ENCODE measurements at regions not wholly inside any gene's neighbourhood (a gene's known extent, or its start where the extent isn't known, plus 50 kb on each side); places are given as distances from the start of the nearest gene placed in this dataset.

GRCh38 chr14:61185534-61185933 is 95.6 kb downstream of the TMEM30B start:
- Histone ChIP-seq H3K4me3 (ENCODE audit: insufficient read depth, low read depth, low read length) (no peak overlapping the region), H3K36me3 (replicated peaks; ENCODE audit: control insufficient read depth, insufficient read depth, low read length) (no peaks in the 10 kb centered on the region), H3K27me3 (ENCODE audit: control insufficient read depth, insufficient read depth, low read length) (no peaks in the 10 kb centered on the region)
- no peak for DNase-seq

DNA sequence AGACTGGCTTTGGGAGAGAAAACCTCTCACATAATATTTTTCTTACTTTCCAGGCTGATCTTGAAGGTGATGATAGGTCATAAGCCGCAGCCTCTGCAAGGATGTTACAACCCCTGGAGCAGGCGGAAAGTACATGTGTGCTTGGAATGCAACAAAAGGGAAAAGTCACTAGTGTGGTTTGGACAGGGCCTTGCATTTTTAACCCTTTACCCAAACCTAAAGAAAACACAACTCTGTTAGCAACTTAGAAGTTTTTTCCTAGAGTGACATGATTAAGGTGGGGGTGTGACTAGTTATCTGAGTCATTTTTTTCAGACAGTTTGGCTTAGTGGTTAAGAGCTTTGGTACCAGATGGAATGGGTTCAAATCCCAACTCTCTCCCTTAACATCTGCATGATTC is 97.0 kb downstream of the TMEM30B start:
- Histone ChIP-seq H3K27me3 (ENCODE audit: control insufficient read depth, insufficient read depth, low read length) (no peaks in the 10 kb centered on the region), H3K4me3 (ENCODE audit: insufficient read depth, low read depth, low read length) (no peak overlapping the region), H3K36me3 (replicated peaks; ENCODE audit: control insufficient read depth, insufficient read depth, low read length) (no peaks in the 10 kb centered on the region)
- DNase-seq: no peak

GRCh38 chr14:61183196-61183885 is 97.8 kb downstream of the TMEM30B start:
- Histone ChIP-seq H3K36me3 (replicated peaks; ENCODE audit: control insufficient read depth, insufficient read depth, low read length) (no peaks in the 10 kb centered on the region), H3K4me3 (ENCODE audit: insufficient read depth, low read depth, low read length) (no peak overlapping the region)
- DNase-seq: no peak

DNA sequence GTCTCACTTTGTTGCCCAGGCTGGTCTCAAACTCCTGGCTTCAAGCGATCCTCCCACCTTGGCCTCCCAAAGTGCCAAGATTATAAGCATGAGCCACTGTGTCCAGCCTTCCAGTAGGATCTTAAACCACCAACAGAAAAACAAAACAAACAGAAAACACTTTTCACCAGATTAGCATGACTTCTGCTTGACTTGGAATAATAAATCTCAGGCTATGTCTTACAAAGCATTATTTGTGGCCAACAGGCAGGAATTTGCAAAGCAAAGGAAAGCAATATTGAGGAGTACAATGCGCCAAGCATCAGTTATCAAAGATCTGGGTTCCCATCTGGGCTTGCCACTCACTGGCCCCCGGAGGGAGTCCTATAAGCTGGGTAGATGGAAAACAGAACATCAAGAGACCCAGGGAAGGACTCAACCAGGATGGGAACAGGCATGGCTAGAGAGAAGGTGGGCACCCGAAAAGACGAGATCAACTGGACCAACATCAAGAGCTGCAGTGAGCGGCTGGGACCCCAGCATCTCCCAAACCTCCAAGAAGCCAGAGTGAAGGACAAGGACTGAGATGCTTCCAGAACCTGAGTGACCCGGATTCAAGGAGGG is 101.2 kb downstream of the TMEM30B start:
- Histone ChIP-seq H3K27me3 (ENCODE audit: control insufficient read depth, insufficient read depth, low read length) (no peaks in the 10 kb centered on the region), H3K36me3 (replicated peaks; ENCODE audit: control insufficient read depth, insufficient read depth, low read length) (no peaks in the 10 kb centered on the region), H3K4me3 (ENCODE audit: insufficient read depth, low read depth, low read length) (no peak overlapping the region)
- no peak for DNase-seq

More at GRCh38 chr14:61183196-61183885, 97.8 kb downstream of the TMEM30B start:
- H3K27me3 ChIP-seq (ENCODE audit: control insufficient read depth, insufficient read depth, low read length): no peaks in the 10 kb centered on the region

GRCh38 chr14:61179061-61179690 is 102.0 kb downstream of the TMEM30B start:
- no peak for DNase-seq
- no peak overlapping the region for H3K4me3 ChIP-seq (ENCODE audit: insufficient read depth, low read depth, low read length)
- H3K27me3 ChIP-seq (ENCODE audit: control insufficient read depth, insufficient read depth, low read length): no peaks in the 10 kb centered on the region
- H3K36me3 ChIP-seq (replicated peaks; ENCODE audit: control insufficient read depth, insufficient read depth, low read length): no peaks in the 10 kb centered on the region

DNA sequence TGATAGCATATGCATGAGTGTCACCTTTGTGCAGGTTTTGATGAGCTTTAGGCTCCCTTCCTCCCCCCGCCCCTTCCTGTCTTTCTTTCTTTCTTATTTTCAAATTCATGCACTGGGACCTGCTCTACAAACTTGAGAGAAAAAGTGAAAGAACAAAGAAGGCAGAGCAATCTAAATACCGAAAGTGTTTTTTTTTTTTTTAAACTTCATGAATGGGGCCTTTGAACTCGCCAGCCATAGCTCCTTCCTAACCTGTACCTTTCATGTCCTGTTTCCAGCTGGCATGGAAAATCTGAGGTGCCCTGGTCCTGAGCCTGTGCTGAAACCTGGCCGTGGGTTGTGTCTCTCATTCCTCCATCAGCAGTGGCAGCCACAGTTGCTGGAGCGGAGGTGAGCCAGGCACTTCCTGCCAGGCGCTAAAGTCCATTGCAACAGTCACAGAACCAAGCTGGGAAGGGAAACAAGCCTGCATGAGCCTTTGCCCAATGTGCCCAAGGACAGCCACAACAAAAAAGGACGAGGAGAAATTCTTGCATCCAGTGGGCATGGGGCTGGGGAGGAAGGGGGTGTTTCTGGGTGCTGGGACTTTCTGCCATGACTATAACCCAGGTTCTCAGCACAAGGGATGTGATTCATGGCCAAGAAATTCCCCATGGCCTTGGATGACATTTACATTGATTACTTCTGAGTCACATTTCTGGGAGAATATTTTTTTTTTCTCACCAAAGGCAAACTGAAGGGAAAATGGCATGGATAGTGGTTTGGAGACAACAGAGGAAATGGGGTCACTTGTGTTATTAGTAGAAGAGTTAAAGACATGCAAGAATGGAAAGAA is 102.7 kb downstream of the TMEM30B start:
- DNase-seq: no peak
- no peaks in the 10 kb centered on the region for H3K36me3 ChIP-seq (replicated peaks; ENCODE audit: control insufficient read depth, insufficient read depth, low read length)
- H3K27me3 ChIP-seq (ENCODE audit: control insufficient read depth, insufficient read depth, low read length): no peaks in the 10 kb centered on the region
- no peak overlapping the region for H3K4me3 ChIP-seq (ENCODE audit: insufficient read depth, low read depth, low read length)

DNA sequence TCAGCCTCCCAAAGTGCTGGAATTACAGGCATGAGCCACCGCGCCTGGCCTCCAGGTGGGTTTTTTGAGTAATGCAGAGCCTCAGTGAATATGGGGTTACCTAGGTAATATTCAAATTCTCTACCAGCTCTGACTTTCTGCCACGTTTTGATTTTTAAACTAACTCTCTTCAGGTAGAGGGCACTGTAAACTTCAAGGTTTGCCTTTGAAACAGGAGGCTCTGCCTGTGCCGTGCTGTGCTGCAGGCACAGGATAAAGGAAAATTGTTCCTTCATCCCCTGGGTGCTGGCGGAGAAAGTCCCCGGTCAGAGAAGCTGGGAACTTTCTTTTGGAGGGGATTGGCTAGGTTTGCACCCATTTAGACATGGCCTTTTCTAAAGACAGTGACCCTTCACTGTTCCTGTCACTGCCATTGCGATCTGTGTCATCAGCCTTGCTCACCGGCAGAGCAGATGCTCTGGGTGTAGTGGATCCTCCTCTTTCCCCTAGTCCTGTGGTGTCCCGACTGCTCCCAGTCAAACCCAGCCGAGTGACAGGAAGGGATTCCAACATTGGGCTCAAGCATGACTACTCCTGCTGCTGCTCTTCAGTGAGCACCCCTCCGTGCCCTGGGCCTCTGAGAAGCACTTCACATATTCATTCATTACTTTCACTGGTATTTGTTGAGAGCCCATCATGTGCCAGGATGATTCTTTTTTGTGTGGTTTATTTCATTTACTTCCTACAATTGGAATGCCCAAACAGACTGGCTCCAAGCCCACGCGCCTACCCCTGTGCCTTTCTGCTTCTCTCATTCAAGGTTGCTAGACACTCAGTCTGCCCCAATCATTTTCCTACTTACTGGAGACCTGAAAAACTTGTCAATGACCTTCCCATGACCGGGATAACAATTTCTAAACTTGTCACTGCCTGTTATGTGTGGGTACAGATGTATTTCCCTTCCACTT is 103.6 kb downstream of the TMEM30B start:
- Histone ChIP-seq H3K36me3 (replicated peaks; ENCODE audit: control insufficient read depth, insufficient read depth, low read length) (no peaks in the 10 kb centered on the region), H3K27me3 (ENCODE audit: control insufficient read depth, insufficient read depth, low read length) (no peaks in the 10 kb centered on the region), H3K4me3 (ENCODE audit: insufficient read depth, low read depth, low read length) (no peak overlapping the region)
- DNase-seq: no peak

DNA sequence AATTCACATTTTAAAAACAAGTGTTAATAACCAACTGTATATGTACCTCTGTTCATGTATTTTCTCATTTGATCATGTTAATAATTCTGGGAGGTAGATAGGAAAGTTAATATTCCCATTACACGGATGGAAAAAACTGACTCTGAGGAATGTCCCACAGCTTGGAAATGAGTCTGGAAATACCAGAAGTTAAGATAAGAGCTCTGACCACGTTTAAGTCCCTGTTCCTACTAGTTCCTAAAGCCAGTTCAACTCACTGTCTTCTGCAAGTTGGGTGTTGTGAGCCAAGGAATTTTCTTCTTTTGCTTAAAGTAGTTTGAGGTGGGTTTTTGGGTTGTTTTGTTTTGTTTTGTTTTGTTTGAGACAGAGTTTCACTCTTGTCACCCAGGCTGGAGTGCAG is 104.5 kb downstream of the TMEM30B start:
- Histone ChIP-seq H3K4me3 (ENCODE audit: insufficient read depth, low read depth, low read length) (no peak overlapping the region), H3K36me3 (replicated peaks; ENCODE audit: control insufficient read depth, insufficient read depth, low read length) (no peaks in the 10 kb centered on the region), H3K27me3 (ENCODE audit: control insufficient read depth, insufficient read depth, low read length) (no peaks in the 10 kb centered on the region)
- DNase-seq: no peak

- no peak for DNase-seq
- no peak overlapping the region for H3K4me3 ChIP-seq (ENCODE audit: insufficient read depth, low read depth, low read length)
- no peaks in the 10 kb centered on the region for H3K36me3 ChIP-seq (replicated peaks; ENCODE audit: control insufficient read depth, insufficient read depth, low read length)
- H3K27me3 ChIP-seq (ENCODE audit: control insufficient read depth, insufficient read depth, low read length): no peaks in the 10 kb centered on the region
Measured at GRCh38 chr14:61174987-61175386, 106.2 kb downstream of the TMEM30B start.

- peak; percentile 20 for DNase-seq
Measured at GRCh38 chr14:61174441-61174891, 106.7 kb downstream of the TMEM30B start.

GRCh38 chr14:61171727-61172126 is 109.4 kb downstream of the TMEM30B start:
- Histone ChIP-seq H3K36me3 (replicated peaks; ENCODE audit: control insufficient read depth, insufficient read depth, low read length) (no peaks in the 10 kb centered on the region), H3K27me3 (ENCODE audit: control insufficient read depth, insufficient read depth, low read length) (no peaks in the 10 kb centered on the region), H3K4me3 (ENCODE audit: insufficient read depth, low read depth, low read length) (no peak overlapping the region)
- DNase-seq: no peak

More at GRCh38 chr14:61174441-61174891, 106.7 kb downstream of the TMEM30B start:
- no peaks in the 10 kb centered on the region for H3K27me3 ChIP-seq (ENCODE audit: control insufficient read depth, insufficient read depth, low read length)
- H3K36me3 ChIP-seq (replicated peaks; ENCODE audit: control insufficient read depth, insufficient read depth, low read length): no peaks in the 10 kb centered on the region
- no peak overlapping the region for H3K4me3 ChIP-seq (ENCODE audit: insufficient read depth, low read depth, low read length)

DNA sequence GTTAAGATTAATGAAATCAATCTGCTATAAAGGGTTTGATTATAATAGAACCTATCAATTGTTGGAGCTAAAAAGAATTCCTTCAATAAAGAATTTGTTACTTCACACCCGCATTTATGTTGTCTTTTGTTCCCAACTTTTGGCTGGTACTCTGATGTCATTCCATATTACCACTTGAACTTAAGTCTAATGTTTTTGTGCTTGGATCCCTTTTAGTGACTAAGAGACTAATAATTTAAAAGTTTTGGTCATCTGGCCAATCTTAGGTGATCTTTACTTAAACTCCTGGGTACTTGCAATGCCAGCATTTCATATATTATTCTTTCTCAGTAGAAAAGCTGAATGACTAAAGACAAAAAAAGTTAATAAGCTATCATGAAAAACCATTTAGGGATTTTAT is 113.0 kb downstream of the TMEM30B start:
- Histone ChIP-seq H3K4me3 (ENCODE audit: insufficient read depth, low read depth, low read length) (no peak overlapping the region), H3K36me3 (replicated peaks; ENCODE audit: control insufficient read depth, insufficient read depth, low read length) (no peaks in the 10 kb centered on the region), H3K27me3 (ENCODE audit: control insufficient read depth, insufficient read depth, low read length) (no peaks in the 10 kb centered on the region)
- no peak for DNase-seq

GRCh38 chr14:61167642-61168041 is 113.5 kb downstream of the TMEM30B start:
- Histone ChIP-seq H3K27me3 (ENCODE audit: control insufficient read depth, insufficient read depth, low read length) (no peaks in the 10 kb centered on the region), H3K4me3 (ENCODE audit: insufficient read depth, low read depth, low read length) (no peak overlapping the region), H3K36me3 (replicated peaks; ENCODE audit: control insufficient read depth, insufficient read depth, low read length) (no peaks in the 10 kb centered on the region)
- DNase-seq: no peak

DNA sequence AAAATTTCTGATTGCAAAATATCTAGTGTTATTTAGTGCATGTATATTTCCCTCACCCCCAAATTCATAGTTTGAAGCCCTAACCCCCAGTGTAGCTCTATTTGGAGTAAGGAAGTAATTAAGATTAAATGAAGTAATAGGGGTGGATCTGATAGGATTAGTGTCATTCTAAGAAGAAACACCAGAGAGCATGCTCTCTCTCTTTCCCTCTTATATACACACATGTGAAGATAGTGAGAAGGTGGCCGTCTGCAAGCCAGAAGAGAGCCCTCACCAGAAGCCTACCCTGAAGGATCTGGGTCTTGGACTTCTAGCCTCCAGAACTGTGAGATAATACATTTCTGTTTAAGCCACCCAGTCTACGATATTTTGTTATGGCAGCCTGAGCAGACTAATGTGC is 120.3 kb downstream of the TMEM30B start:
- no peak for DNase-seq
- no peak overlapping the region for H3K4me3 ChIP-seq (ENCODE audit: insufficient read depth, low read depth, low read length)
- no peaks in the 10 kb centered on the region for H3K27me3 ChIP-seq (ENCODE audit: control insufficient read depth, insufficient read depth, low read length)
- no peaks in the 10 kb centered on the region for H3K36me3 ChIP-seq (replicated peaks; ENCODE audit: control insufficient read depth, insufficient read depth, low read length)
